NCI-H187 (cell line): ENCODE measurements at regions not wholly inside any gene's neighbourhood (a gene's known extent, or its start where the extent isn't known, plus 50 kb on each side); places are given as distances from the start of the nearest gene placed in this dataset.

Source experiments
- DNase-seq, 2 experiments: peaks; one replicate each; lab custom pipeline; 2025; lab: John Stamatoyannopoulos, UW

DNA sequence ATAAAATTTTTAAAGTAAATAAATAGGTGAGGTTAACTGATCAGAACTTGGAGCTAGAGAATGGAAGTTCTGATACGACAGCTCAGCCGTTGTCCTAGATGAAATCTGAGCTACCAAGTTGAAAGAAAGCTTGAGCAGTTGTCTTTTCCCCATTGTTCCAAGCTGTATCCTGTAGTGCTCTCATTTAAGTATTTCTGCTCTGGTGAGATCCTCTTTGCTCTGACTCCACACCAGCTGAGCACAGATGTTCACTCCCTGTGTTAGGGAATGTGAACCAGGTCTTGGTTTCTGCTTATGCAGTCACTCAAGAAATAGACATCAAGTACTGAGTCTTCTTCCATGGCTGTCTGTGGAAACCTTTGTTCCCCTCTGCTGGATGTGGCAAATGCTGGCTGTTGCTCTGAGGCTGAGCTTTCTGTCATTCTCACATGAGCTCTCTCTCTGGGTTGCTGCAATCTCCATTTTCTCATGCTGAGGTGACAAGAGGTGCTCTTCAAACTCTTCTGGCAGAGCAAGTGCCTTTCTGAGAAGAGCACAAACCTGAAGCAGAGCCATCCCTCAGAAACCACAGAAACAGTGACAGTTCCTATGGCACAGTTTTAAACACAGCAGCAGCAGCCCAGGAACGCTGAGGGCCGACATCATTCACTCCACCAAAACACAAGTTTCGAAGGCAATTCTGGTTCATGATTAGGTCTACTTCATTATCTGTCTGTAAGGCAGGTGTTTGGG lies 194.1 kb downstream of the SP3 start:
- DNase-seq: peak; percentile 0 to 33

DNA sequence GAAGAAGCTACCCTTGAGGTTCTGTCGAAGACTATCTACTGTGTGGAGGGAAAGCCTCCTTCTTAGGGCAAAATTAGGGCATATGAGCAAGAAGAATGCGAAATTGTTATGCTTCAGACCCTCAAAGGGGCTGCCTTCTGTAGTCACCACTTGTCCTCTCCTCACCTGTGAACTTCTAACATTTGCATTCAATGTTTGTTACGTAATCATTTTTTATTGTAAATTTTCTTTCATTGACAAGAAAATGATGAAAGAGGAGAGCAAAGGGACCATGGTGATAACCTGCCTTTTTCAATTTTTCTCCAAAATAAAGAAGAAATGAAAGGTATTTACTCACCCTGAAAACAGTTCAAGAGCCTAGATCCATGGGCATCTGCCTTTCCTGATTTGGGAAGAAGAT lies 193.0 kb downstream of the SP3 start:
- no peak for DNase-seq

DNA sequence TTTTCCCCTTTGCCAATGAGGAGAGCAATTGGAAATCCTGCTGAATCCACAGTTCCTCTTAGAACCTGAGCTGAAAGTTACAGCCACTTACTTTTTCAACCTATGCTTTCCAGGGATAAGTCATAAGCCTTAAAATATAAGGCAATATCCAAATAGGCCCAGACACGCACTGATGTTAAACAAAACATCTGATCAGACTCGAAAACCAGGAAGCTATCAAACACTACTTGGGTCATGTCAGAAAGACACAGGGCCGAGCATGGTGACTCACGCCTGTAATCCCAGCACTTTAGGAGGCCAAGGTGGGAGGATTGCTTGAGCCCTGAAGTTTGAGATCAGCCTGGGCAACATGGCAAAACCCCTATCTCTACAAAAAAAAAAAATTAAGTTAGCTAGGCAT lies 192.1 kb downstream of the SP3 start:
- DNase-seq: no peak

GRCh38 chr2:173775440-173775839 lies 189.7 kb downstream of the SP3 start:
- DNase-seq: no peak

GRCh38 chr2:173782681-173783080 lies 182.5 kb downstream of the SP3 start:
- no peak for DNase-seq

- no peak for DNase-seq
Measured at GRCh38 chr2:173783382-173783781, 181.8 kb downstream of the SP3 start.

- no peak for DNase-seq
Measured at GRCh38 chr2:173785813-173786212, 179.4 kb downstream of the SP3 start.

DNA sequence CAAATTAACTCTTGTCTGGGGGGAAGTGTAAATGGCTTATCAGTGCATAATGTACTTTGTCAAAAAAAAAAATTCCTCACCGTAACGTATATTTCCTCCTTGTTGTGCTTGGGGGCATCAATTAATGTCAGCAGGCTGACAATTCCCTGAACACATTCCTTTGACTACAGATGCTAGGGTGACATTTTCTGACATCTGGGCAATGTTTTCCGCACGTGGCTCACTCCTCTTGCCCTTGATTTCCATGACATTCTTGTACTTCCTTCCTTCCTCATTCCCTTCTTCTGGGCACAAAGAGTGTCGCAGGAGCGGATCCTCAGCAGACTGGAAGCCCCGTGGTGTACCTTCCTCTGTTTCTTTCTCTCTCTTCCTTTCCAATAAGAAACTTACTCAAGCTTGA lies 173.7 kb downstream of the SP3 start:
- no peak for DNase-seq

GRCh38 chr2:173792166-173792565 lies 173.0 kb downstream of the SP3 start:
- no peak for DNase-seq

GRCh38 chr2:173792741-173793140 lies 172.4 kb downstream of the SP3 start:
- no peak for DNase-seq

GRCh38 chr2:173793709-173794565 lies 171.2 kb downstream of the SP3 start:
- no peak for DNase-seq

GRCh38 chr2:173797586-173798263 lies 167.4 kb downstream of the SP3 start:
- no peak for DNase-seq

DNA sequence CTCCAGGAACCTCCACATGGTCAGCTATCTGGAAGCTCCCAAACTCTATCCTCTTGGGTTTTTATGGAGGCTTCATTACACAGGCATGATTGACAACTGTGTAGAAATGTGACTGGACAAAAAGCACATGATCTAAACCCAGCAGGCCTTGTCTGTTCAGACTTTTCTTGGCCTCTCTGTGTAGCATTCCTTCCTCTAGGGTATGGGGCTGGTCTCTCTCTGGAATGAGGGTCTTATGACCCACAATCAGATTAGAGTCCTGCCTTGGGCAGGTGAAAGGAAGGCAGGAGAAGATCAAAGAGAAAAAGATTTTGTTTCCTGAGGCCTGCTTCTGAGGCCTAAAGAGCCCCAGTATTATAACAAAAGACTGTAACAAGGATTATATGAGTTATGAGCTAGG lies 162.7 kb downstream of the SP3 start:
- DNase-seq: no peak

DNA sequence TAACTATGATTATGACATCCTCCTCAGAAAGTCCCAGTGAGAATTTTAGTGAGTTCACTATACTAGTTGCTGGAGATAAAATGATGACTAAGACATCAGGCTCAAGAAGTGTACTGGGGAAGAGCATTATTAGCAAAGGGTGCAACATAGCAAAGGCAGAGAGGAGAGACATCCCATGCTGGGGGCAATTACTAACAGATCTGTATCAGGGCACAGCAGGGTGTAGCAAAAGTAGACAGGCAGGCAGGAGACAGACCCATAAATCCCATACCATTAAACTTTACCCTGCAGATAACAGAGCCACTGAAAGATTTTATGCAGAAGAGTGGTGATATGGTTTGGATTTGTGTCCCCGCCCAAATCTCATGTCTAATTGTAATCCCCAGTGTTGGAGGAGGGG lies 161.7 kb downstream of the SP3 start:
- DNase-seq: no peak

DNA sequence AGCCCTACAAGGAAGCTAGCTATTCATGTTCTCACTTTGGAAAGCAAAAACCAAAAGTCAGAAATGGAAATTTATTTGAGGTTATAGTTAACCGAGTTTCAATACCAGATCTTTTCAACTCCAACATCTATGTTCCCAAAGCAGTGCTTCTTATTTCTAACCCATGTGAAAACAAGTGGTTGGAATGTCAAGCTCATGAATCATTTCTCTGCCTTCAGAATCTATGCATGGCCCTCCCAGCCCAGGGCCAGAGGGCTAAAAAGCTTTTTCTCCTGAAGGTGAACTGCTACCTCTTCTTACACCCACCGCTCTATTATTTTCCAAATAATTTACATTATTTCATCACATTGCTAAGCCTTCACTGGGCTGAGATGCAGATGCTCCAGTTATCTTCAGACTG lies 158.4 kb downstream of the SP3 start:
- no peak for DNase-seq

DNA sequence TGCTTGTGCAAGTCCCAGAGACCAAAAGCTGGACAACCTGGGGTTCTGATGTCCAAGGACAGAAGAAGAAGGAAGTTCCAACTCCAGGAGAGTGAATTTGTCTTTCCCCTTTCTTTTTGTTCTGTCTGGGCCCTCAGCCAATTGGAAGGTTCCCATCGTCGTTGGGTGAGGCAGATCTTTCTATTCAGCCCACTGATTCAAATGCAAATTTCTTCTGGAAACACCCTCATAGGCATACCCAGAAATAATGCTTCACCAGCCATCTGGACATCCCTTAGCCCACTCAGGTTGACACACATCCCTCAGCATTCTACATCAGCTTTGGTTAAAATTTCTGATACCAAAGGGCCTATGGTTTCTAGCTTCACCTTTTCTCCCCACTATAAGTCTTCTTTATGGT lies 156.5 kb downstream of the SP3 start:
- no peak for DNase-seq

DNA sequence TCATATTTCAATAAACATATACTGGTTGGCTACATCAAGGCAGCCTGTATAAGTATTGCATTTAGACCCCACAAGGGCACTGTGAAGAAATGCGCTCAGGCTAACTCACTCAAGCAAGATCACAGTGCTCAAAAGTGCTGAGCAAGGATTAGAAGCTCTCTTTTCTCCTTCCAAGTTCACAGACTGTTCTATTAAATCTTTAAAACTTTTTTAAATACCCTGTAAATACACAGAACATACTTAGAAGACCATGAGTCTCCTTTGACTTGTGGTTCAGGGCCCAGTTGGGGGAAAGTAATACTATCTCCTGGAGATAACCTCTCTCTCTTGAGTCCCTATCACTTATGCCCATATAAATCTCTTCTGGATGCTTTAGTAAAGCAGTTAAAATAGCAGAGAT lies 152.9 kb downstream of the SP3 start:
- DNase-seq: no peak

- no peak for DNase-seq
Measured at GRCh38 chr2:173814306-173814705, 150.9 kb downstream of the SP3 start.

- DNase-seq: no peak
Measured at GRCh38 chr2:173815772-173816171, 149.4 kb downstream of the SP3 start.

DNA sequence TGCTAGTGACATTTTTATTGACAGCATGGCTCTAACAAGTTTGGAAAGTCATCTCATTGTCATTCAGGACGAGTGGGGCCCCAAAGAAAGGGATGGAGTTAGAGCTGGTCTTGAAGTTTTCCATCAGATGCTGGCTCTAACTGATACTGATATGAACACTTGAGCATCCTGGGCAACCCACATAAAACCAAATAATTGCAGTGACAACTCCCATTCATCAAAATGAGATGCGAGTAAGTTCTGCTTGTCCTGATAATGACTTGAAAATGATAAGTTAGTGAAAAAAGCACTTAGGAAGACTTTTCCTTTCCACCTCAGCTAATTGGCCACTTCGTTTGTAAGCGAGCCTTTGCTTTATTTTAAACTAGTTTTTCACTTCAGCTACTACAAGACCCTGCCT lies 147.6 kb downstream of the SP3 start:
- no peak for DNase-seq

DNA sequence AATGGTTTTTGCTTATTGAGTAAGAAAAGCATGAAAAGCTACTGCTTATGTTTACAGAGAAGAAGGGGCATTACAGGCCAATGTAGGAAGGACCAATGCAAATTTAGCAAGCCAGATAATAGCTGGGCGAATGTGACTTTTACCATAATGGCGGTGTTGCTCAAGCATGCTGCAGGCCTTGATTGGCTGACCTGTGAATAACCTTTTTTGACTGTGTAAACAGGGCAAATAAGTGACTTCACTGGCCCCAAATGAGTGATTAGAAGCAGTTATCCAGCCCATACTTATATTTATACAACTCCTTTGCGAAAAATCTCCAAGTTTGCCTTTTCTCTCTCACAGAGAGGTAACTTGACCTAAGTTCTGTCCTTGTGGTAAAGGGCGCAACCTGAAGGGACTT lies 146.9 kb downstream of the SP3 start:
- DNase-seq: no peak

- DNase-seq: no peak
Measured at GRCh38 chr2:173819852-173820251, 145.3 kb downstream of the SP3 start.

- no peak for DNase-seq
Measured at GRCh38 chr2:173821451-173821850, 143.7 kb downstream of the SP3 start.
